ENCODE measurements at regions not wholly inside any gene's neighbourhood (a gene's known extent, or its start where the extent isn't known, plus 50 kb on each side); places are given as distances from the start of the nearest gene placed in this dataset.

DNA sequence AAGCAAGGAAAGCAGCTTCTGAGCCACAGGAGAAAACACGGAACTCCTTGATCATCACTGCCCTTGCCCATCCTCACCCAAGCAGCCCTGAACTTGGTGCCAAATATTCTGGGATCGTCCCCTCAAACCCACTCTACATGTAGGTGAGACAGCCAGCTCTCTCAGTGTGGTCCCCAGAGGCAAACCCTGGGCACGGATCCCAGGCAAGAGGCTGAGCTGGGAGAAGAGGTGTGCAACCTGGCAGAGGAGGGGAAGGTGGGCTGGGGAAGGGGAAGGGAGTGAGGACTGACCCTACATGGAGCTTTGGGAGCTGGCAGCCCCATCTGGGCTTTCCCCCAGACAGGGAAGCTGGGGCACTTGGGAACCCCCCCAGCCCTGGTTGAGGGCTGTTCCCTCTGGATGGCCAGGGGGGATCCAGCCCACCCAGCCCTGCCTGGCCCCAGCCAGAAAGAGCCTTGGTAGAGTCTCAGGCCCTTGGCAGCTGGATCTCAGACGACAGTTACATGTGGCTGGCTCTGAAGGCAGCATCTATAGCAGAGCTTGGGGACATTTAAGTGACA, 186.2 kb upstream of the CST7 start:
- DNase-seq (ENCODE audit: low spot score) = no peak

- DNase-seq (ENCODE audit: low spot score) = no peak
These were observed 185.6 kb upstream of the CST7 start for GRCh38 chr20:24763386-24764026.

DNA sequence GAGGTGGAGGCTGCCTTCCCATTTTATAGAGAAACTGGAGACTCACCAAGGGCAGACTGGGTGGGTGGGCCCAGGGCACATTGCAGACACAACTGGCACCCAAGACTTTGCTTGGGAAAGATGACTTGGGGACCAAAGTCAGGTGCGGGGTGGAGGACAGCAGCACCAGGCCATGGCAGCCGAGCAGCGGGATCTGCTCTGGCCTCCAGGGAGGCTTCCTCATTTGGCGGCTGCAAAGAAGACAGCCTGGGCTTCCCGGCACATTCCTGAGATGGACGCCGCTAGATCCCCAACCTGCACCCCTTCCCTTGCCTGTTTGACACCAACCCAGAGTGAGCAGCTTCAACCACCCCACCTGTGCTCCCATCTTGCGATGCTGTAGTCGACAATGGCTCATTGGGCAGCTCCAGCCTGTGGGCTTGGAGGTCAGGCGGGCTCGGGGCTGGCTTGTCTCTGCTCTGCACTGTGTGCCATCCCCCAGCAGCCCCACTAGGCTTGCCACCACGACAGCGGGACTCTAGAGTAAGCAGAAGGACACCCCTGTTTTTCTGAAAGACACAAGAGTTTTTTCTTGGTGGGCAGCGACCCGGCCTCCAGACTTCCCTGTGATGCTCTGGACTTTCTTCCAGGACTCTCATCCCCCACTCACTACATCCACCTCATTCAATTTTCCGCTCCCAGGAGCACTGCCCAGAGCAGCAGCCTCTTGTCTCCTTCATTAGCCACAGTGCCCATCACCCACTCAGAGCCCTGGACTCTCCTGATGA, 184.9 kb upstream of the CST7 start:
- no peak for DNase-seq (ENCODE audit: low spot score)

GRCh38 chr20:24764794-24765202, 184.3 kb upstream of the CST7 start:
- no peak for DNase-seq (ENCODE audit: low spot score)

DNA sequence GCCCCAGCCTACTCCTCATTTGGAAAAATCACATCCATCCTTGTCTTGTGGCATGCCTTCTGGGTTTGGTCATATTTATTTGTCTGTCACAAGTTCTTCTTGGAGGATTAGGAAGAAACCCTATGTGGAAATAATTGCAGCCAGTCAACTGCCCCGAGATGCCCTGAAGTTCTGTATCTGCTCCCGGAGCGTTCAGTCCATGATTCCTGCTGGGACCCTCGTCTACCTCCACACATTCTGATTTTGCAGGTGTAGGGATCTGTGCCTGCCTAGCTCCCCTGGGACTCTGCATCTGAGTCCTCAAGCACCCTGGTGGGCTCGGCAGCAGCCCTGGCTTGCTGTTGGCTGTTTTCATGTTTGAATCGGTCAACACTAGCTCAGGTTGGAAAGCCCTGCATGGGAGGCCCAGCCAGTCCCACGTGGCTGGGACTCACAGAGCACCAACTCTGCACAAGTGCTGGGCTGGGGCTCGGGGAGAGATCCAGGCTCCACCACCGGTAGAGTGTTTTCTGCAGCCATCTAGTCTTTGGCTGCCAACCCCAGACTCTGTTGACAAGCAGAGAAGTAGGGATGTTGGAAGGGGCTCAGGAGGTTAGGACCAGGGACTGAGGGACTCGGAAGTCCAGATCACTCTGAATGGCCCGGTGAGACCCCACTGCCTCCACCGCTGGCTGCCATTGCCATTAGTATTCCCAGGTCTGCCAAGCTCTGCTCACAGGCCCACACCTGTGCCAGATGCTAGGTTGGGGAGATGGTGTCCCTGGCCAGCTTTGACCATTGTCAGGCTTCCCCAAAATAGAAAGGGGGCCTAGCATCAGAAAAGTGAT, 183.5 kb upstream of the CST7 start:
- DNase-seq (ENCODE audit: low spot score) = no peak

DNA sequence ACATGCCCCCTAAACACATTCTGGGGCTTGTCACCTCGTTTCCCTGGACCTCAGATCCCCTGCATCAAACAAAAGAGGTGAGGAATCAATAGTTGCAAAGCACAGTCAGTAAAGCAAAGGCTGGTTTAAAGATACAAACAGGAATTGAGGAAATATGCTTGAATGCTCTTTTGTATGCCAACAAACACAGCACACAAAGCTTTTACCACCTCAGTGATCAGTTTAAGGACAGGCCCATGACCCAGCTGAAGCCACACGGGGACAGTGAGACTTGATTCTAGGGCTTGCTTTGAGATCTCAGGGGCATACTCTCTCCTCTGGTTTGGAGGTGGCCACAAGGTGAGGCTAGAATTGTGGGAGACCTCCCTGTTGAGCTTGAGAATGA, 182.9 kb upstream of the CST7 start:
- no peak for DNase-seq (ENCODE audit: low spot score)

DNA sequence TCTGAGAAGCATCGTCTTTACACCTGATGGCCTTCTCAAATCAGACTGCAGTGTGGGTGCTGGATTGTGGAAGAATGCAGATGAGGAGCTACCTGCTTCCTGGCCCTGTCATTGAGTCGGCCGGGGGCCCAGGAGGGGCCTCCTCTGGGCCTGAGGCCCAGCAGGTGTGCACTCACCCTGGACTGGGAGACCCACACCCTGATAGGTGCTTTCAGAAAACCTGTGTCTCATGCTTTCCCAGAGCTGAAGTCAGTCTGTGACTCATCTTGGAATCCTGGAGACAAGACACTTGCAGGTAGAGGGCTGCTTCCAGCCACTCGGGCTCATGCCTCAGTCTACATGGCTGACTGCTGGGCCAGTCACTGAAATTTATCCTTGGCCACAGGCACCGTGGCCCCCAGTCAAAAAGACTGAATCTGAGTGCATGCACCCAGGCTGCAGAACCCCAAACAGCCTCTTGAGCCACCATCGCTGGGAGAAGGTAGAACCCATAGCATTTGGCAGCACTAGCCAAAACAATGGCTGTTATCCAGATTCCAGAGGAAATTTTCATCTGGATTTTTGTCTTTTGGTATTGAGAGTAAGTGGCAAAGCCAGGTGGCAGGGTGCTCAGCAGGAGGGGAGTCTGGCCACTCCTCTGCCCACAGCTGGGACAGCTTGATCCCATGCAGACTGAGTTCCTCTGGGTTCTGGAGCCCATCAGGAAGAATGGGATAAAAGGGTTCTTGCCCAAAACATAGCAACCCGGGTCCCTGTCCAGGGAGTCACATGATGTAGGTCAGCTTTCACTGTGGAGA, 182.0 kb upstream of the CST7 start:
- DNase-seq (ENCODE audit: low spot score) = no peak

DNA sequence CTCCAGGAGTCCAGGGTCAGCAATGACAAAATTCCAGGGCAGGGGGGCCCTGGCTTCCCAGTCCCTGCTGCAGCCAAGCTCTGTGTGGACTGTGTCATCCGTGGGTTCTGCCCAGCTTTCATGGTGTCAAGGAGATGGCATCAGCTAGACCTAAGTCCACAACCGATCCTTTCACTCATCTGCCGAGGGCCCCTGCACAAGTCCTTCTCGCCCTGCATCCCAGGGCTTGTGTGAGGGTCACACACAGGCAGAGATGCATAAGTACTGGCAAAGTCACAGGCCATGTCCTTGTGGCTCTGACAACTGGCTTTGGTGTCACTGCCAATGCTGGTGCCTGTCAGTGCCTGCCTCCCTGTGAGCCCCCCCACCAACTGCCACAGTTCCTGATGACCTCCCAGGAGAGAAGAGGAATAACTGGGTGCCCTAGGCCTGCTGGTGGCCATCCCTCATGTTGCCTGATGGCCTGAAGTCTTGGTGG, 181.4 kb upstream of the CST7 start:
- DNase-seq (ENCODE audit: low spot score) = no peak

DNA sequence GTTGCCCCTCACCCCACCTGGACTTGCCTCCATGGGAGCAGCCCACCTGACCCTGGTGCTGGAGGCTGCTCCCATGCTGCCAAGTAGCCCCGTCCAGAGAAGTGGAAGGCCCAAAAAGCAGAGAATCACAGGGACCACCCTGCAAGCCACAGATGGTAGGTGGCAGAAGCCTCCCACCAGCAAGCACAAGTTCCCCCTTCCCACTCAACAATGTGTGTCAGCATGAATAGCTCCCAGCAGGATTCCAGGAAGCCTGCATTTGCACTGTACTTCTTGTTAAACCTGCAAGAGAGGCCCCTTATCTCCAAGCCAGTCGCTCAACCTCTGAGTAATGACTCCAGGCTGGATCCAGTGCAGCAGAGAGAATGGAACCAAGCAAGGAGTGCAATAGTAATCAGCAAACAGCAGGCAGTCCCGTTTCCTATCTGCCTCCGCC, 180.8 kb upstream of the CST7 start:
- no peak for DNase-seq (ENCODE audit: low spot score)

DNA sequence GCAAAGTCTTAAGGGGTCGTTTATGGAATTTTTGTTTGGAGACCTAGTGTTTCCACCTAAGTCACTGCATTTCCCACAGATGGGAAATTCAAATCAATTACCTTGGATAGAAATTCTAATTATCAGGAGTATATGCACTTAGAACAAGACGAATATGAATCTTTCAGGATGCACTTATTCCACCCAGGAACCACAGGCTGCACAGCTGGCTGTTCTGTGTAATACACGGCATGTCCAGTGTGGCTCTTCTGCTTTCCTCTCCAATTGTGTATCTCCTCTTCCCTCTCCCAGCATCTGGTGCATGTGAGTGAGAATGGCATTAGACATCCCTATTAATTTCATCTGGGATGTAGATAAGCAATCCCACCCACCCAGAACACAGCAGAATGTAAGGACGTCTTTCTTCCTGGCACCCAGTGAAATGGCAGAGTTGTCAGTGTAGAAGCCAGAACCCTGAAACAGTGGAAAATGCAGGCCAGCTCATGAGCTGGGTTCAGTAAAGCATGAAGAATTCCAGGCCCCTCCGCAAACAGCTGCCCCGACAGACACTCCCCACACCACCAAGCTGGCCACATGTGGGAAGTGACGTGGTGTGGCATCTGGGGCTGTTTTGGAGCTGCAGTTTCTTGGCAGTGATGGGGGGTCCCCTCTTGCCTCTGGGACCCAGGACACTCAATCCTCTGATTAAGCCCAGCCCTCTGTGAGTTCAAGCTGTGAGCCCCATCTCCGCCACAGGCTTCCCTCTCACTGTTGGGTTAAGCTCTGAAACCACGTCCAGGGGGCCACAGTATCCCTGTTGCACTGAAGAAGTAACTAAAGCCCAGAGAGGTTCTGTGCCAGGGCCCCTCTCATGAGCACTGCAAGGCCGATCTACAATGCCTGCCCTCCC, 180.1 kb upstream of the CST7 start:
- DNase-seq (ENCODE audit: low spot score) = no peak

GRCh38 chr20:24769878-24770627, 179.0 kb upstream of the CST7 start:
- DNase-seq (ENCODE audit: low spot score) = no peak

- DNase-seq (ENCODE audit: low spot score) = no peak
These were observed 178.2 kb upstream of the CST7 start for GRCh38 chr20:24770628-24771541.

DNA sequence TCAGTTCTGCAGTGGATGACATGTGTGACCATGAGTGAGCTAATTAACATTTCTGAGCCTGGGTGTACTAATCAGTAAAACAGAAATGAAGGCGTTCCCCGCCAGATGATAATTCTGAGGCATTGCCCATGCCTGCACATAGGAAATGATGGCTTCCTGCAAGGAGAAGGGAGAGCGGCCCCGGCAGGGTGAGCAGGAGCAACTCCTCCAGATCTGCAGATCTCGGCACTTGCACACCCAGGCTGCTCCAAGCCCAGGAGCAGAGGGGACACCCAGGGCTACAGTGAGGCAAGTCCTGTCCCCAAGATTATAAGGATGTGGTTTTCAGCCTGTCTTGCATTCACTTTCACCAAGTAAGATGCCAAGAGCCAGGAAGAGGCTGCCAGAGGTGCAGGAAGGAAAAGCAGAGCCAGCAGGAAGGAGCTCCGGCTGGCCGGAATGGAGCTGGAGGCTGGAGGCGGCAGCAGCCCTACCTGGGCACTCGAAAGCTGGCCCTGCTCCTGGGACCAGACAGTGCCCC, 177.5 kb upstream of the CST7 start:
- peak; percentile 45 for DNase-seq (ENCODE audit: low spot score)

- DNase-seq (ENCODE audit: low spot score) = no peak
These were observed 176.4 kb upstream of the CST7 start for GRCh38 chr20:24772667-24773066.

DNA sequence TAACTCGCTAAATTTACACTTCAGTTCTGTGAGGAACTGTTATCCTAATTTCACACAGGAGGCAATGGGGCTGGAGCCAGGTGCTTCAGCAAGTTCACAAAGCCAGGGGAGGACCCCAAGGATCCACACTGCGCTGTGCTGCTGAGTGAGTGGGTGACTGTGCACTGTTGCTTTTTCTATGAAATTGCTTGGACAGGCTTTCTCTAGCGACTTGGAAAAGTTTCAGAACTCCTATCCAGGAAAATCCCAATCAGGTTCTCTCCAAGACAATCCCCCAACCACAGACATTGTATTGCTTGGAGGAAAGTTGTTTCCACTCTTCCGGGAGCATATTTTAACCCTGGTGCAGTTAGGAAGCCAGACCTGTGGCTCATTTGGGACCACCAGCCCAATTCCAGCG, 175.9 kb upstream of the CST7 start:
- DNase-seq (ENCODE audit: low spot score) = no peak

GRCh38 chr20:24773751-24774201, 175.3 kb upstream of the CST7 start:
- DNase-seq (ENCODE audit: low spot score) = peak; percentile 87

- no peak for DNase-seq (ENCODE audit: low spot score)
These were observed 173.1 kb upstream of the CST7 start for GRCh38 chr20:24775966-24776365.

DNA sequence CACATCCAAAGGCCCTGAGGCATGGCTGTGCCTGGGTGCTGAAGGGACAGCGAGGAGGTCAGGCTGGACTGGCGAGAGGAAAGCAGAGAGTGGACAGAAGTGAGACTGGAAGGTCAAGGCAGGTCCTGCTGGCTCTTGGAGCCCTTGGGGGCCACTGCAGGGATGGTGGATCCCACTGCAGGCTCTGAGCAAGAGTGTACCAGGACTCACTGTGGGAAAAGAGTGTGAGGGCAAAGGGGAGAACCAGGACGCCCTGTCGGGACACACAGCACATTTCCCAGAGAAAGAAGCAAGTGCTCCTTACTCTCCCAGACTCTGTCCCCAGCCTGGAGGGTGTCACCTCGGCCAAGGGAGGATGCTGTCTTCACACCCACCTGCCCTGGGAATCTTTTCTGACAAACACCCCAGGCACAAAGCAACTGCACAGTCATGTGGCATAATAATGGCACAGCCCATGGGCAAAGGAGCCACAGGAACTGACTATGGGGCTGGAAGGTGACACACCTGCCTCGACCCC, 172.3 kb upstream of the CST7 start:
- DNase-seq (ENCODE audit: low spot score) = no peak

Data from kidney capillary endothelial cell (primary cell).